NK-92 (cell line): ENCODE measurements at regions not wholly inside any gene's neighbourhood (a gene's known extent, or its start where the extent isn't known, plus 50 kb on each side); places are given as distances from the start of the nearest gene placed in this dataset.
"Not testable (repeated sequence)": the region's sequence is repeated elsewhere in the genome, so short reads cannot be mapped to it uniquely, and the experiment has no call there.

Source experiments
- DNase-seq: peaks from one replicate; lab custom pipeline; 2025; ENCODE audit not compliant: unreplicated experiment; lab: John Stamatoyannopoulos, UW

DNA sequence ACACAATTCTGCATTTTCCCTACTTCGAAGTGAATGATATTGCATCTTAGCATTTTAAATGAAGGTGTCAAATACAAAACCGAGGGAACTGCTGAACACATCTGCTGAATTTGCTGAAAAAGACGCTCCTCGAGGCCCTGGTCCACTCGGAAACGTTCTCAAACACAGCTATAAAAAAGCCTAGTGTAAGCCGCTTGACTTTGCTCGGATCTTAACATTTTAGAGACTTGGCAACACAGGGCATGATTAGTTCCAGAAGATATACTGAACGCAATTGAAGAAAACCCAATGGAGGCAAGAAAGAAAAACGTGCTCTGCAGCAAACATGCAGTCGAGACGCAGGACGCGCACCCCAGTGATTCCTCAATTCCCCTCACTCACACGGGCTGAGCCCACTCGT lies 506.4 kb upstream of the AMELY start:
- DNase-seq, result no peak

DNA sequence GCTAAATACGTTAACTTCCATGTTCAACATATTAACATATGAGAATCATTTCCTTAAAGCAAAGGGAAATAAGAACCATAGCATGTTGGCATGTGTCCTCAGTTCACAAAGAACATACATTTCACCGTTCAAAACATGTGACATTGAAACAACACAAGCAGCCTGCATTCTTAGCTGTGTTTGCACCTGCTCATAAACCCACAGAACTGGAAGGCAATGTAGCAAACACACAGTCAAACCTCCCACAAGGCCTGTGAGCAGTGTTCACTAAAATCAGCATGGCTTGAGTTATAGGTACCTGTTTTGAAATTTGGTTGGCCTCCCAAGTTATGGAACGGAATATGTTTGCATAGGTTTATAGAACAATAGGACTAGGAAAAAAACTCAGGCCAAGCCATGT lies 504.9 kb upstream of the AMELY start:
- DNase-seq, result no peak

DNA sequence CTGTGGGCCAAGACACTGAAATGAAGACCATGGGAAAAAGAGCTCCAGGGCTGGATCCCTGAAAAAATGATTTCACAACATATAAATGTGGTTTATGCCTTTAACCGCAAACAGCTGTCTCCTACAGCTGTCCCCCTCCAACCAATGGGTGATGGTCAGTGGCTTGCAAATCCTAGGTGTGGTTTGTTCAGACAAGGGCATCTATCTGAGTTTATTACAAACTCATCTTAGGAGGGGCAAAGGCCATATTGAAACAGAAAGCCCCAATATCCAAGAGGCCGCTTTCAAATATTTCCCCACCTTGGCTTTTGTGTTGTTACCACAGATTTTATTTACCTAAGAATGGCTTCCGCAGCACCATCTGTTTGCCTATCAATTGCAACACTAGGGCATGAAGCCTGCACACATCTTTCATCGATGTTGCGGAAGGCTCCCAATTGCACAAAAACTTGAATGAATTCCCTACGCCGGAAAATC lies 503.6 kb upstream of the AMELY start:
- no peak for DNase-seq

DNA sequence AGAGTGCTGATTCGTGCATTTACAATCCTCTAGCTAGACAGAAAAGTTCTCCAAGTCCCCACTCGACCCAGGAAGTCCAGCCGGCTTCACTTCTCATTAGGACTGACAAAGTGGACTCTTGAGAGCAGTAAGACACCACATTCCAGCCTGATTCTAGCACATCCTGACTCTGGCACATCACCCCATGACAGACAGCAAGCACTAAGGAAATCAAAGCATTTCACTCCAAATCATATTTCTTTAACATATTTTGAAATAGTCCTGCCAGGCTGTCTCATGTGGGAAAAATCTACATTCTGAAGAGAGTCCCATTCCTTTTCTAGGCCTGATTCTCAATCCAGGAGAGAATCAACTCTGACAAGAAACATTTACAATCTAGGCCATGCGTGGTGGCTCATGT lies 478.5 kb upstream of the AMELY start:
- no peak for DNase-seq

DNA sequence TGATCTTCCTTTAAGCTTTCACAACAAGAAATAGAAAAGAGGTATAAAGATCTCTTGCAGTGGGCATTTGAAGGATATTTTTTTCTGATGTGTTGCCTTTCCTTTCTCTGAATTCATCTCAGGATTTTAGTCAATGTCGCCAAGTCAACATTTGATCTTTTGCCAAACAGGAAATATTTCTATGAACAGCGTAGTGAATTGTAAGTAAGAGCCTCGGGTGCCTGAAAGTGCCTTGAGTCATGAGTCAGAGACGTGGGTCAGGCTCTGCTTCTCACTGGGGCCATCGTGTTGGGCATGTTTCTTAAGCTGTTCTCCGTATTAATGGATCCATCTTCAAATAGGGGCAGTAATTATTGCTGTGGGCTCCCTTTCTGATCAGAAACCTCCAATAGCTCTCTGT lies 471.4 kb upstream of the AMELY start:
- no peak for DNase-seq

DNA sequence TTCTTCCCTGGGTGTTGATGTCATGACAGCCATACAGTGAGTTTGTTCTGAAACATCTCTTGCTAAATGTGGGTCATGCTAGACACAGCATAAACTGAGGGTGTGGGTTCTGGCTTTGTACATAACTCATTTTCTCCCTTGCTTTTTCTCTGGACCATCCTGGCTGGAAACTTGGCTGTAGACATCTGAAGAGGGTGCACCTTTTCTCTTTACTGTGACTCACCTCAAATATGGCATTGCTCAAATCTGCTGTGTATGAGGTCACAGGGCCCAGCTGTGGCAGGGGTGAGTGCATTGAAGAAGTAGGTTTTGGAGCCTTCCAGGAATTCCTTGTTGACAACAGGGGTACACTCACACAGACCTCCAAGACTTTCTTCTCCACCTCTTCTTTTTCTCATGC lies 465.5 kb upstream of the AMELY start:
- DNase-seq, result no peak

DNA sequence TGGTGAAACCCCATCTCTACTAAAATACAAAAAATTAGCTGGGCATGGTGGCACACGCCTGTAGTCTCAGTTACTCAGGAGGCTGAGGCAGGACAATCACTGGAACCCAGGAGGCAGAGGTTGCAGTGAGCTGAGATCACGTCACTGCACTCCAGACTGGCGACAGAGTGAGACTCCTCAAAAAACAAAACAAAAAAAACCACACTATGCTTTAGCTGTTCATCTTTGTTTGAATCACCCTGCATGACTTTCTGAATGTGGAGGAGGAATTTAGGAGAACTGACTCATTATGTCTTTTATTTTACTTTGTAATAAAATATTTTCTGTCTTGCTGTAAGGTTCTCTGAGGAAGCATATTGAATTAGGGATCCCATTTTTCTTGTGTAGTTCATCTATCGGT lies 462.9 kb upstream of the AMELY start:
- DNase-seq, result not testable (repeated sequence)

DNA sequence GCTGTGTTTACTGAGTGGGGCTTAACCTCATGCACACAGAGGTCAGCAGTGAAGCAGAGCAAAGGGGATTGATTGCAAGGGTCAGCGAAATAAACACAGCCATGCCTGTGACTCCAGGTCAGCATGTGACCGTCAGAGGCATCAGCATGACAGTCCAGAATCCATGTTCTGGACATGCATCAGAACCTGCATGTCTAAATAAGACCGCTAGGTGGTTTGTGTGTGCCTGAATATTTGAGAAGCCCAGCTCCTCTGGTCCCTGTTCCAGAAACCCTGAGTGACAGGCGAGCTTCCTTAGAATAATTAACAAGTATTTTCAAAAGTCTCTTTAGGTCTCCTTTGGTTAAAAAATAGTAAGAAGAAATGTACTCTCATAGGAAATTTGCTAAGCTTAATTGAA lies 460.4 kb upstream of the AMELY start:
- DNase-seq, result not testable (repeated sequence)

DNA sequence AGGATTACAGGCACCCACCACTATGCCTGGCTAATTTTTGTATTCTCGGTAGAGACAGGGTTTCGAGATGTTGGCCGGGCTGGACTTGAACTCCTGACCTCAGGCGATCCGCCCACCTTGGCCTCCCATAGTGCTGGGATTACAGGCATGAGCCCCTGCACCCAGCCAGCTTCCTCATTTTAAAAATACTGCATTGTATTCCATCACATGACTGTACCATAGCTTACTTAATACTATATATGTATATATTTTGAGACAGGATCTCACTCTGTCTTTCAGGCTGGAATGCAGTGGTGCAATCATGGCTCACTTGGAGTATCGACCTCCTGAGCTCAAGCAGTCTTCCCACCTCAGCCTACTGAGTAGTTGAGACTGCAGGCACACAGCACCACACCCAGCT lies 459.5 kb upstream of the AMELY start:
- DNase-seq, result not testable (repeated sequence)

DNA sequence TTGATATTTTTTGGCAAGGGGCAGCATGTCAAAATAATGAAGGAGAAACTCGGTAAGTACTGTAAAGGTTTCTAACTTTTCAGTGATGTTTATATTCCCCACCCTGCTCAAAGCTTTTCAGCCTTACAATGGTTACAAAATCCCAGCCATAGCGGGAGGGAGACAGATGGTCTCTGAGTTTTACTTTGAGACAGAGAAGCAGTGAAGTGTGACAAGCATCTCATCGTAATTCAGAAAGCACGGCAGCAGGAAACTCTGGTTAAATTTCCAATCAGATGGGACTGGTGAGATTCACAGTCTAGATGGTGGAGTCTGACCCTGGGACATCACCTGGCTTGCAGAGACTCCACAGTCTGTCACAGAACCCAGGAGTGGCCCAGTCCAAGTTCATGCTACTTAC lies 448.0 kb upstream of the AMELY start:
- DNase-seq, result no peak

DNA sequence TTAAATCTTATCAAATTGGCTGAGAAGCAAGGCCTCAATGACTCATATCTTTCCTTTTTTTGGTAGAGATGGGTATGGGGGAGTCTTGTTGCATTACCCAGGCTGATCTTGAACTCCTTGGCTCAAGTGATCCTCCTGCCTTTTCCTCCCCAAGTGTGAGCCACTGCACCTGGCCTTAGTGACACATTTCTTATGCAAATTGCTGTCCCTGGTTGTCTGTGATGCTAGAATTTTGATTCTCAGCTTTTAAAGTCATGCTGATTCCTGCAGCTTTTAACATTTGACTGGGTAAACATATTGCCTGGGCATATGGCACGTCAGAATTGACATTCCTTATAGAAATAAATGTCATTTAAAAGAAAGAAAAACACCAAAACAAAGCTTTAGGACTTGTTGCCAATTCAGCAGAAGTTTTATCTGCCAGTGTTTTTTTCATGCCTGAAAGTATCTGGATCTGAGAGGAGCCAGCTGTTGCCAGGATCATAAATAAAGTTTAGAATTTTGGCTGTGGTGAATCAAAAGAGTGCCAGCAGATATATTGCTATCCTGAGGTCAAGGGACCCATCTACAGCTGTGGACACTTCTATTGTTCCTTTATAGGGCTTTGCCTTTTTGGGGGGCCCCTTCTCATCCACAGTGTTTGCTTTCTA lies 446.7 kb upstream of the AMELY start:
- no peak for DNase-seq

DNA sequence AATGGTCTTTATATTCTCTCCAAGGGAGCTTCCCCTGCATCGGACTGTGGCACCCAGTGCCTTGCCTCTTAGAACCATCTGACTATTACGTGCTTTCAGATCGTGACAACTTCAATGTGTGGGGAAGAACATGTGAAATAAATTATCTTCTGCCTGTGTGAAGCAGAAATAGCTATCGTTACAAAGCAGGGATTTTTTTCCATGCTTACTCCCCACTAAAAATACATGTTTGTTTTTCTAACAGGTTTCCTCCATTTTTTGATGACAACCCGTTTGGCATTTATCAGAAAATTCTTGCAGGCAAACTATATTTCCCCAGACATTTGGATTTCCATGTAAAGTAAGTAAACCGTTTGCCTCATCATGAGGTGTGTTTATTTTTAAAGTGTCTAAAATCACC lies 444.3 kb upstream of the AMELY start:
- not testable (repeated sequence) for DNase-seq

DNA sequence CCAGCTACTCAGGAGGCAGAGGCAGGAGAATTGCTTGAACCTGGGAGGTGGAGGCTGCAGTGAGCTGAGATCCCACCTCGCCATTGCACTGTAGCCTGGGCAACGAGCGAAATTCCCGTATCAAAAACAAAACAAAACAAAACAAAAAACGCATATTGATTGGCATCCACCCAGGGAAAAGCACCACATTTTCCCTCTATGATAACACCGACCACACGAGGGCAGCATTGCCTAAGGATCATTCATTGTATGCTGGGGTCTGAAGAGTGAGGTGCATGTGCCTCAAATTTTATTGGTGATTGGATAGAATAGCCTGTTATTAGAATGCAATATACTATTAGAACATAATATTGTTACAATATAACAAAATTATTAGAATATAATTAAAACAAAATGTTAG lies 433.1 kb upstream of the AMELY start:
- DNase-seq, result no peak

DNA sequence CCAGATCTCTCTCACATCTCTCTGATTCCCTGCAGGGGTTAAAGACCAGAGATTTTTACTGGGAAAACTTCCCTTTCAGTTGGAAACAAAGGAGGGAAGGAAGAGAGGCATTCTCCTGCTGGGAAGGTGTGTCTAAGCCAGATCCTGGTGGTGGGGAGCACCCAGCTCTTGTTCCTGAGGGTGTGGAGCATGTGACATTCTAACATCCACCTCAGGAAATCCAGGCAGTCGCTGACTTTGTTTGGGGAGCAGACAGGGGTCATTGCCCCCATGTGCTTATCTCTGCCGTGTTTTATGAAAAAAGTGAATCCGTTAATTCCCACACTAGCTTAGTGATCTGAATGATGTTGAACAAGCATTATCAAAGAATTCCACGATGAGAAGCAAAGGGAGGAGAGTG lies 431.7 kb upstream of the AMELY start:
- no peak for DNase-seq

DNA sequence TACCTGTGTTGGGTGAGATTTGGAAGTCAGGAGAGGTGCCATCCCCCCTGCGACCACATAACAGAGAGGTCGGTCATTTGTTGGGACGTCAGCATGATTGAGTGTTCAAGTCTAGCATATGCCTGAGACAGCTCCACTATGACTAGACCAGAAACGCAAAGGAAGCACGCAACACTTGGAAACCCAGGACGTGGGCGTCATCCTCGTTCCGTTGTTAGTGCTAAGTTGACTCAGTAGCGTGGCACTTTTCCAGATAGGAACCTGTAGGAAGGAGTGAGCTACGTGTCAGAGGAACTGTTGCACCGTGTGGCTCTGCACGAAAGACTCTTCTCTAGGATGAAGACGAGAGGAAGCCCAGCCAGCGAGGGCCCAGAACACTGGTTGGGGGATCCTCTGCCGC lies 431.2 kb upstream of the AMELY start:
- DNase-seq, result not testable (repeated sequence)

DNA sequence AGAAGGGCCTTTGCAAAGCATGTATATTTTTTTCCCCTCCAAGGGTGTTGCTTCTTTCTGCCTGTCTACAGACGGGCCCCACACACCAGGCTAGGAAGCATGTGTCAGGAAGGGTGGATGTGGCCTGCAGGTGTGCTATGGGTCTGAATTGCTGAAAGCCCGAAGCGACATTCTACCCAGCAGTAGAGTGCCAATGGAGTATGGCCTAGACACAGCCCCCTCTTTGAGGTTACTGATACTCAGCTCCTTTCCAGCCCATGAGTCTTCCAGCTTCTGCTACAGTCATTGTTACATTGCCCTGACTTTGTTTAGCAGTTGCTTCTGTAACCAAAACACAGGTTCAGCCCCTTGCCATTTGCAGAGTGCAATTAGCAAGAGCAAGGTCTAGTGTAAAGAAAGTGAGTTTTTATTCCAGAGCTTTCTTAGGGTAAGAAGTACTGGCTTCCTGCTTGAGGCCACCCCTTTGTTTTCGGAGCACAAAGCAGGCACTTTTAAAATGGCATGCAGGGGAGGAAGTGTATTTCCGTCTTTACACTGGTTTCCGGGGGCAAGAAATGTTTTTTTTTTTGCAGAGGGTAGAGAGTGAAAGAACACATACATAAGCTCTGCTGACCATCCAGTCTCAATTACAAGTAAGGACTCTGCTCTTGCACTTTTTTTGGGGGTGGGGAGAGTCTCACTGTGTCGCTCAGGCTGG lies 428.0 kb upstream of the AMELY start:
- DNase-seq, result no peak

DNA sequence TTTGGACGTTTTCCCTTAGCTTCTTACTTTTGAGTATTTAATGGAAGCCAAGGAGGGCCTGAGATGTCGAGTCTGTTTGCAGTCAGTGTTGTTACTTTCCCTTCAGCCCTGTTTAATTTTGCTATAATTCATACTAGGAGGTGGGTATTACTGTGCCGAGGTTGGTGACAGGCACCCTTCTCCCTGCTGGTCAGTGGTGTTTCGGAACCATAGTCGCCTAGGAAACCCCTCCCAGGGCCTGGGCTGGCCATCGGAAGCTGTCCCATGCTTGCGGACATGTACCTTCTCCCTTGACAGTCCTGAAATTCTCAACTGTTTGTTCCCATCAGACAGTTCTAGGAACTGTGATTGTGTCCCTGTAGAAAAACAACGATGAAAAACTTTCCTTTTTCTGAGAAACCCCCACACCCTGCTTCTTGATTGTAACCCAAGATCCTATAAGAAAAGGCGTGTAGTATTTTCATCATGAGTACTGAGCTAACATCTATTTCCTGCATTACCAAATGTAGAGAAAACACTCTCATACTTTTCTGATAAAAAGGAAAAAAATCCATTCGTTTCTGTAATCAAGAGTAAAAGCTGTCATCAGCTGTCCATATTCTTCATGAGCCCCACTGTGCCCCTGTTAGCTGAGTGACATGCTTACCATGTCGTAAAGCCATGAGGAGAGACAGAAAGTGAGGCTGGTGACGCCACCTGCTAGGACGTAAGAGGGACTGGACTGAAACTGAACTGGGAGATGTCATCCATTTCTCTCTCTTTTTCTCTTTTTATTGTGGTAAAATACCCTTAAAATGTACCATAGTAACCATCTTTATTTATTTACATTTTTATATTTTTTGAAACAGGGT lies 424.7 kb upstream of the AMELY start:
- DNase-seq, result no peak

DNA sequence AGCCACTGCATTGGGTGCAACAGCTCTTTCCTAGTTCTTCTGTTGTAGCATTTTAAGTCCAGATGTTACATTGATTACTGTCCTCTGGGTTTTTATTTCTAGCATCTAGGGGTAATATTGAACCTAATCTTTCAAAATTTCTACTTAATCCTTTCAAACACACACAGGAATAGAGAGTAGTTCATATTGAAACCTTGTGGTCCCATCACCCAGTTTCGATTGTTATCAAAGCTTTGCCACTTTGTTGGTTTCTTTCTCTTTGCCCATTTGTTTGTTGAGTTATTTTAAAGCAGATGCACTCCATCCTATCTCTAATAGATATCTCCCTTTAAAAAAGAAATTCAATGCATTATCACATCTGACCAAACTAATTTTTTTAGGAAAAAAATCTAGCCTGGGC lies 422.9 kb upstream of the AMELY start:
- DNase-seq, result no peak

DNA sequence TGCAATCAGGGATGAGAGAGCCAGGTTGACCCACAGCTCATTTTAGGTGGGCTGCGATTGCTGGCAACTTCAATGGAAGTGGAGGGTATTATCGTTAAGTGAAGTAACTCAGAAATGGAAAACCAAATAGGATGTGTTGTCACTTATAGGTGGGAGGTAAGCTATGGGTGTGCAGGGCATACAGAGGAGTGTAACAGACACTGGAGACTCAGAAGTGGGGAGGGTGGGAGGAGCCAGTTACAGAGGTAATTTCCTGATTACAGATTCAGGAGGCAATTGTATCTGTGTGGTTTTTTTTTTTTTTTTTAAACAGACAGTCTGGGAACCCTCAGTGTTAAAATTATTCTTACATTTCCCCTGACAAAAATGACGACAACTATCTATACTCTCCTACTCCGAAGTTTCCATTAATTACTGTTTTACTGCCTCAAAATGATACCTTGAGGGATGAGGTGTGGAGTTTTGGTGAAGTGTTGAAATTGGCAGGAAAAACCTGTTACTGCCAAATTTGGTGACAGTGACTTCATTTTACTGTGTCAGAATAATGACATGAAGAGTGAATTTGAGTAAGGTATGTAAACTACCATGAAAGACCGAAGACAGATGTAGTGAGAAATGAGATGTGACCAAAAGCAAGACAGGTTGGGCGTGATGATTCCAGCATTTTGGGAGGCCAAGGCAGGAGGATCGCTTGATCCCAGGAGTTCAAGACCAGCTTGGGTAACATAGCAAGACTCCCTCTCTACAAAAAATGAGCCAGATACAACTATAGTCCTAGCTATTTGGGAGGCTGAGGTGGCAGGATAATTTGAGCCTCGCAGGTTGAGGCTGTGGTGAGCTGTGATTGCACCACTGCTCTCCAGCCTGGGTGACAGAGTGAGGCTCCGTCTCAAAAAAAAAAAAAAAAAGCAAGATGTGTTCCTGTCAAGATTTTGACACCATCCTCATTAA lies 415.0 kb upstream of the AMELY start:
- DNase-seq, result no peak

DNA sequence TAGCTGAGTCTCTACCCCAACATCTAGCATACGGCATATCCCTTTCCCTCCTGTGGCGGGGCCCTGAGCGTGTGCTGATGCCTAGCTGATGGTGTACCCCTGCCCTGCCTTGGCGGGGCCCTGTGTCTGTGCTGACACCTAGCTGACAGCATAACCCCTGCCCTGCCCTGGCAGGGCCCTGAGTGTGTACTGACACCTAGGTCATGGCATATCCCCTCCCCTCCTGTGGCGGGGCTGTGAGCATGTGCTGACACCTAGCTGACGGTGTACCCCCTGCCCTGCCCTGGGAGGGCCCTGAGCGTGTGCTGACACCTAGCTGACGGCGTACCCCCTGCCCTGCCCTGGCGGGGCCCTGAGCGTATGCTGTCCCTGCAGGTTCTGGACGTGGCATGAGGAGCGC lies 414.0 kb upstream of the AMELY start:
- no peak for DNase-seq

DNA sequence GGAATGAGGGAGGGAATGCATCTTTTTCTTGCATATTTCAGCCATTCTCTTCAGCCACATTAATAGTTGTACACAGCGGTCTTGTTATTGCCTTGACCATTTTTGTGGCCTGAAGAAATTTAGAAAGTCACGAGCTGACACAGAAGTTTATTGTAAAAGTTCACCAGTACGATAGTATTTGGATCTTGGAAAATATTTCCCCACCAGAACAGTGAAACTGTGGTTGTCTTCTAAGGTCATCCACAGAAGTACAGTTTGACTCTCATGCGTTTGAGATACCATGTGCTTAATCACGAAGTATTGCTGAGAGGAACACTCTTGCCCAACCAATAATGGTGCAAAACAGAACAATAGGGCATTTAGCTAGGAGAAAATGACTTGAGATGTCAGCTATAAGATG lies 409.2 kb upstream of the AMELY start:
- no peak for DNase-seq
